ENCODE measurements at regions not wholly inside any gene's neighbourhood (a gene's known extent, or its start where the extent isn't known, plus 50 kb on each side); places are given as distances from the start of the nearest gene placed in this dataset.
"Not testable (repeated sequence)": the region's sequence is repeated elsewhere in the genome, so short reads cannot be mapped to it uniquely, and the experiment has no call there.

- not testable (repeated sequence) for TF ChIP-seq CTCF, POLR2A (IDR thresholded peaks at IDR 0.05)
These were observed 542.5 kb downstream of the TP53TG3F start for GRCh38 chr16:34001961-34002360.
